Caco-2 (cell line): ENCODE measurements at regions not wholly inside any gene's neighbourhood (a gene's known extent, or its start where the extent isn't known, plus 50 kb on each side); places are given as distances from the start of the nearest gene placed in this dataset.

ENCODE experiments used
- BruUV-seq: library from RNA; stranded (reverse); fragments of 400-500 nt; replicated peaks from 2 replicates; lab custom pipeline; 2021; lab: Mats Ljungman, UMichigan
- CTCF ChIA-PET: fragments of 300-600 bp; sonication (Branson Sonifier 250); formaldehyde crosslinking; loops from one replicate; lab custom pipeline; 2022; ENCODE audit warnings: antibody characterized with exemption; lab: Charles Lee
- POLR2A ChIA-PET: fragments of 300-600 bp; sonication (Branson Sonifier 250); formaldehyde crosslinking; loops from one replicate; lab custom pipeline; 2022; ENCODE audit warnings: antibody characterized with exemption; lab: Charles Lee
- DNase-seq, 2 experiments: peaks; one replicate each; pipeline versions ENCODE4 v3.0.0 to v3.0.0-alpha.2; 2020 to 2022
- H3K27me3 ChIP-seq: replicated peaks from 2 replicates; pipeline ENCODE4 v1.6.0; 2011; ENCODE audit warnings: low read length; ENCODE audit not compliant: control insufficient read depth, insufficient read depth
- H3K36me3 ChIP-seq: 2 replicates; pipeline ENCODE4 v1.5.1; 2011; ENCODE audit warnings: low read length; ENCODE audit not compliant: control insufficient read depth, insufficient read depth
- H3K4me1 ChIP-seq: fragments of 250-450 bp; sonication (Bioruptor Pico); 2 replicates; pipeline ENCODE4 v1.5.1; 2020; ENCODE audit warnings: mild to moderate bottlenecking
- H3K4me3 ChIP-seq: 2 replicates; pipeline ENCODE4 v1.5.1; 2011; ENCODE audit warnings: low read depth, mild to moderate bottlenecking, control low read depth, low read length
- H3K9me3 ChIP-seq: fragments of 250-450 bp; sonication (Bioruptor Pico); 2 replicates; pipeline ENCODE4 v1.5.1; 2020; ENCODE audit warnings: mild to moderate bottlenecking, moderate library complexity
- H3K27ac Mint-ChIP-seq: one replicate; pipeline ENCODE4 v1.8.0; 2022; ENCODE audit warnings: mixed read lengths; ENCODE audit not compliant: unreplicated experiment
- H3K27me3 Mint-ChIP-seq: one replicate; pipeline ENCODE4 v1.8.0; 2022; ENCODE audit warnings: mixed read lengths; ENCODE audit not compliant: insufficient read depth, unreplicated experiment
- H3K36me3 Mint-ChIP-seq: one replicate; pipeline ENCODE4 v1.8.0; 2022; ENCODE audit warnings: mild to moderate bottlenecking, mixed read lengths; ENCODE audit not compliant: insufficient read depth, unreplicated experiment
- H3K4me1 Mint-ChIP-seq: one replicate; pipeline ENCODE4 v1.8.0; 2022; ENCODE audit warnings: low read depth, mixed read lengths; ENCODE audit not compliant: unreplicated experiment
- H3K4me3 Mint-ChIP-seq: one replicate; pipeline ENCODE4 v1.8.0; 2022; ENCODE audit warnings: mild to moderate bottlenecking, moderate library complexity, mixed read lengths; ENCODE audit not compliant: unreplicated experiment
- H3K9me3 Mint-ChIP-seq: one replicate; pipeline ENCODE4 v1.8.0; 2022; ENCODE audit warnings: mixed read lengths; ENCODE audit not compliant: unreplicated experiment
- CTCF ChIP-seq, 2 experiments: fragments of 200-600 bp in 1 of 2; IDR thresholded peaks; 1 replicate in 1 of 2; 2 replicates in 1 of 2; pipeline versions ENCODE4 v1.5.1 to v1.8.0; 2011 to 2022; ENCODE audit warnings: antibody characterized with exemption in 1 of 2, control low read depth in 1 of 2, inconsistent platforms in 1 of 2, low read depth in 1 of 2, low read length in 1 of 2, mild to moderate bottlenecking in 1 of 2, moderate library complexity in 1 of 2; ENCODE audit not compliant: insufficient read depth in 1 of 2, severe bottlenecking in 1 of 2, unreplicated experiment in 1 of 2
- intact Hi-C: fragments of 100-400 bp; cut with micrococcal nuclease; formaldehyde crosslinking; loops from one replicate; pipeline ENCODE4 v1.10.0; 2022; ENCODE audit not compliant: unreplicated experiment

GRCh38 chr2:125364192-125364983 lies 1291.6 kb upstream of the GYPC start:
- ChIA-PET POLR2A (no interaction called here), CTCF (no interaction called here)
- no peaks in the 10 kb centered on the region for H3K27me3 Mint-ChIP-seq
- no peaks in the 10 kb centered on the region for H3K4me1 Mint-ChIP-seq
- H3K36me3 ChIP-seq = no peaks in the 10 kb centered on the region
- DNase-seq = no peak
- H3K9me3 Mint-ChIP-seq = no peaks in the 10 kb centered on the region
- no peak overlapping the region for H3K4me3 Mint-ChIP-seq
- BruUV-seq = no TSS peak
- no peak overlapping the region for H3K4me3 ChIP-seq
- H3K9me3 ChIP-seq = no peaks in the 10 kb centered on the region
- TF ChIP-seq CTCF (IDR thresholded peaks at IDR 0.05; ENCODE audit: insufficient read depth in 1 of 2, low read depth in 1 of 2, low read length in 1 of 2, severe bottlenecking in 1 of 2, unreplicated experiment in 1 of 2) = no peak
- H3K27ac Mint-ChIP-seq = no peak overlapping the region
- intact Hi-C loops = no loop called here
- H3K4me1 ChIP-seq = no peaks in the 10 kb centered on the region
- no peaks in the 10 kb centered on the region for H3K27me3 ChIP-seq
- no peaks in the 10 kb centered on the region for H3K36me3 Mint-ChIP-seq

GRCh38 chr2:125364984-125365265 lies 1291.0 kb upstream of the GYPC start:
- Mint-ChIP-seq H3K27me3 (no peaks in the 10 kb centered on the region), H3K36me3 (no peaks in the 10 kb centered on the region), H3K4me3 (no peak overlapping the region), H3K27ac (no peak overlapping the region), H3K9me3 (no peaks in the 10 kb centered on the region), H3K4me1 (no peaks in the 10 kb centered on the region)
- BruUV-seq = no TSS peak
- Histone ChIP-seq H3K27me3 (no peaks in the 10 kb centered on the region), H3K36me3 (no peaks in the 10 kb centered on the region), H3K4me3 (no peak overlapping the region), H3K4me1 (no peaks in the 10 kb centered on the region), H3K9me3 (no peaks in the 10 kb centered on the region)
- DNase-seq = no peak
- TF ChIP-seq CTCF (IDR thresholded peaks at IDR 0.05; ENCODE audit: insufficient read depth in 1 of 2, low read depth in 1 of 2, low read length in 1 of 2, severe bottlenecking in 1 of 2, unreplicated experiment in 1 of 2) = no peak
- ChIA-PET CTCF (no interaction called here), POLR2A (no interaction called here)
- intact Hi-C loops = no loop called here

- H3K4me1 ChIP-seq = no peaks in the 10 kb centered on the region
- intact Hi-C loops = no loop called here
- H3K4me3 ChIP-seq = no peak overlapping the region
- BruUV-seq = no TSS peak
- TF ChIP-seq CTCF (IDR thresholded peaks at IDR 0.05; ENCODE audit: insufficient read depth in 1 of 2, low read depth in 1 of 2, low read length in 1 of 2, severe bottlenecking in 1 of 2, unreplicated experiment in 1 of 2) = no peak
- H3K27me3 Mint-ChIP-seq = no peaks in the 10 kb centered on the region
- no peaks in the 10 kb centered on the region for H3K36me3 Mint-ChIP-seq
- H3K27me3 ChIP-seq = no peaks in the 10 kb centered on the region
- ChIA-PET CTCF (no interaction called here), POLR2A (no interaction called here)
- no peaks in the 10 kb centered on the region for H3K9me3 ChIP-seq
- H3K9me3 Mint-ChIP-seq = no peaks in the 10 kb centered on the region
- H3K27ac Mint-ChIP-seq = no peak overlapping the region
- no peak overlapping the region for H3K4me3 Mint-ChIP-seq
- DNase-seq = no peak
- H3K36me3 ChIP-seq = no peaks in the 10 kb centered on the region
- H3K4me1 Mint-ChIP-seq = no peaks in the 10 kb centered on the region
Observed at GRCh38 chr2:125371867-125372266, 1284.1 kb upstream of the GYPC start.
